ENCODE measurements at regions not wholly inside any gene's neighbourhood (a gene's known extent, or its start where the extent isn't known, plus 50 kb on each side); places are given as distances from the start of the nearest gene placed in this dataset.

- TF ChIP-seq EP300 (IDR thresholded peaks at IDR 0.05; ENCODE audit: borderline replicate concordance) (peak; percentile 85), RAD21 (IDR thresholded peaks at IDR 0.05; ENCODE audit: low read depth) (no peak), YY1 (IDR thresholded peaks at IDR 0.05; ENCODE audit: low read depth) (no peak), FOXM1 (IDR thresholded peaks at IDR 0.05; ENCODE audit: borderline replicate concordance, low read depth) (peak; percentile 55; the same call in 1 of the 2 replicates), USF1 (IDR thresholded peaks at IDR 0.05) (no peak), TAF1 (IDR thresholded peaks at IDR 0.05; ENCODE audit: low read depth) (no peak), REST (IDR thresholded peaks at IDR 0.05; ENCODE audit: low read depth) (no peak), CEBPB (IDR thresholded peaks at IDR 0.05) (no peak), CREB1 (IDR thresholded peaks at IDR 0.05; ENCODE audit: low read depth) (no peak), MAX (IDR thresholded peaks at IDR 0.05) (0 out of 2 replicates have a peak, but pooled peaks have one; percentile 22)
Measured at GRCh38 chr7:130891254-130892094, 157.5 kb upstream of the KLF14 start.

Measured in Ishikawa (cell line).